ENCODE measurements at regions not wholly inside any gene's neighbourhood (a gene's known extent, or its start where the extent isn't known, plus 50 kb on each side); places are given as distances from the start of the nearest gene placed in this dataset.
"Not testable (repeated sequence)": the region's sequence is repeated elsewhere in the genome, so short reads cannot be mapped to it uniquely, and the experiment has no call there.

GRCh38 chr1:9440261-9440660 is 99.0 kb upstream of the SLC25A33 start:
- peak overlapping the region in 1 of 21 experiments; percentile 46 for H3K27ac ChIP-seq
- no peak overlapping the region for H3K4me3 ChIP-seq

DNA sequence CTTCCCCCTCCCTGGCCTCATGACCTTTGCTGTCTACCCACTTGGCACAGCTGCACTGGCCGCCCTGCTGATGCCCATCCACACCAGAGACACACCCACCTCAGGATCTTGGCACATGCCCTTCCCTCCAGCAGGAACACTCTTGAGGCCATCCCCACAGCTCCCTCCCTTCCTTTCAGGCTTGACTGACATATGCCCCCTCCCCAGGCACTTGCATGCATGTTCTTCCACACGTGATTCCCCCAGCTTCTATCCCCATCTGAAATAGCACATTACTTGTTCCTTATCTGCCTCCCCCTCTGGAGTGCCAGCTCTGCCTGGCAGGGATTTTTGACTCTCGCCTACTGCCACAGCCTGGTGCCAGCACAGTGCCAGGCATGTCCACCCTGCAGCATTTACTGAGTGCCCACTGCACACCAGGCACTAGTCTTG is 98.5 kb upstream of the SLC25A33 start:
- no peak overlapping the region for H3K4me3 ChIP-seq
- H3K27ac ChIP-seq = peak overlapping the region in 8 of 21 experiments; percentile 3 to 73 (median 49)

- Histone ChIP-seq H3K27ac (peak overlapping the region in 9 of 21 experiments; percentile 2 to 73 (median 38)), H3K4me3 (no peak overlapping the region)
These were observed 97.7 kb upstream of the SLC25A33 start for GRCh38 chr1:9441451-9442133.

- H3K27ac ChIP-seq = peak overlapping the region in 2 of 21 experiments; percentile 57 to 73
- no peak overlapping the region for H3K4me3 ChIP-seq
These were observed 96.9 kb upstream of the SLC25A33 start for GRCh38 chr1:9442278-9442846.

DNA sequence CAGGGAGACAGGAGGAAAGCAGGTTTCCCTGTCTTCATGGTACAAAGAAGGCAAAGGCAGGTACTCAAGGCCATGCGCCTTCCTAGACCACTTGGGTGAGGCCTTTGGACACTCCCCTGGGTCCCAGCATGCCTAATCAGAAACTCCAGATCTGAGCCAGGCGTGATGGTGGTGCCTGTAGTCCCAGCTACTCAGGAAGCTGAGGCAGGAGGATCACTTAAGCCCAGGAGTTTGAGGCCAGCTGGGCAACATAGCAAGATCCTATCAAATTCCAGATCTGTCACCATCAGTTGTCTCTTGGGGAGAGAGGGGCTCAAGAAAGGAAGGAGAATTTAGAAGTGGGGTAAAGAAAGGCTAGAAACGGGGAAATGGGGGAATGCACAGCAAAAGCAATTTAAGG is 96.3 kb upstream of the SLC25A33 start:
- no peak overlapping the region for H3K4me3 ChIP-seq
- peak overlapping the region in 1 of 21 experiments; percentile 13 for H3K27ac ChIP-seq

DNA sequence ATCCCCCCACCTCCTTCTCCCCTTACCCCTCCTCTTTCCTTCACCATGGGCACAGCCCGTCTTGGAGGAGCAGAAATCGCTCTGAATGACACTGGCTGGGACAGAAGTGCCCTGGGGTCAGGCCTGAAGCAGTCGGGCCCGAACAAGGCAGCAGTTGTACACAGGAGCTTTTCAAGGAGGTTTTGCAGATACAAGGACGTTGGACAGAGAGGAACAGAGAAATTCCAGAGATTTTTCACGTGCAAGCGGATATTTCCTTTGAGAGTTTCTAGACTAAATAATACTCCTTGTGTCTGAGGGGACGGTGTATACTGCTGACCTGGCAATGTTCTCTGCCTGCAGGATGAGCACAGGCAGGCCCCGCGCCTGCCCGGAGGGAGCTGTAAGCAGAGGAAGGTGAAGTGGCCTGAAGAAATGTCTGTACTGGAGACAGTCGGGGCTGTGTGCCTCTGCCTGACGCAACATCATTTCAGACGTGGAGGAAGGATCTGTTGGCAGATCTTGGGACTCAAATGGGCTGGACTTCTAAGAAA is 95.3 kb upstream of the SLC25A33 start:
- Histone ChIP-seq H3K4me3 (no peak overlapping the region), H3K27ac (peak overlapping the region in 8 of 21 experiments; percentile 8 to 69 (median 47))

DNA sequence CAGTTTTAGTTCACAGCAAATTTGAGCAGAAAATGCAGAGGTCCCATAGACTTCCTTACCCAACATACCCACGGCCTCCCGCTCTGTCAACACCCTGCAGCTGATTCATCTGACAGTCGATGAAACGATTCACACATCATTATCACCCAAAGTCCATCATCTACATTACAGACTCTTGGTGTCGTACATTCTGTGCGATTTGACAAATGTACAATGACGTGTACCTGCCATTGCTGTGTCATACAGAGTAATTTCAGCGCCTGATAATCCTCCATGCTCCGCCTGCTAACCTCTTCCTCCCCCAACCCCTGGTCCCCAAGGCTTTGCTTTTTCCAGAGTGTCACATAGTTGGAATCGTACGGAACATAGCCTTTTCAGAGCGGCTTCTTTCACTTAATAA is 94.7 kb upstream of the SLC25A33 start:
- Histone ChIP-seq H3K27ac (peak overlapping the region in 6 of 21 experiments; percentile 8 to 69 (median 47)), H3K4me3 (no peak overlapping the region)

DNA sequence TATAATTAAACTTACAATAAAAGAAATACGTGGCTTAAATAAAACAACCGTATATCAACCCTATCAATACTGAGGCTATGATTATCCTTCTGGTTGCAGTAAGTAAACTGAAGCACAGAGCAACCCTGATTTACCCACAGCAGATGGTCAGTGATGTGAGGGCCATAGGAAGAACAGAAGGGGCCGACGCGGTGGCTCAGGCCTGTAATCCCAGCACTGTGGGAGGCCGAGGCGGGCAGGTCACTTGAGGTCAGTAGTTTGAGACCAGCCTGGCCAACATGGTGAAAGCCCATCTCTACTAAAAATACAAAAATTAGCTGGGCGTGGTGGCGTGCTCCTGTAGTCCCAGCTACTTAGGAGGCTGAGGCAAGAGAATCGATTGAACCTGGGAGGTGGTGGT is 94.2 kb upstream of the SLC25A33 start:
- H3K27ac ChIP-seq = peak overlapping the region in 1 of 21 experiments; percentile 42
- not testable (repeated sequence) for H3K4me3 ChIP-seq

DNA sequence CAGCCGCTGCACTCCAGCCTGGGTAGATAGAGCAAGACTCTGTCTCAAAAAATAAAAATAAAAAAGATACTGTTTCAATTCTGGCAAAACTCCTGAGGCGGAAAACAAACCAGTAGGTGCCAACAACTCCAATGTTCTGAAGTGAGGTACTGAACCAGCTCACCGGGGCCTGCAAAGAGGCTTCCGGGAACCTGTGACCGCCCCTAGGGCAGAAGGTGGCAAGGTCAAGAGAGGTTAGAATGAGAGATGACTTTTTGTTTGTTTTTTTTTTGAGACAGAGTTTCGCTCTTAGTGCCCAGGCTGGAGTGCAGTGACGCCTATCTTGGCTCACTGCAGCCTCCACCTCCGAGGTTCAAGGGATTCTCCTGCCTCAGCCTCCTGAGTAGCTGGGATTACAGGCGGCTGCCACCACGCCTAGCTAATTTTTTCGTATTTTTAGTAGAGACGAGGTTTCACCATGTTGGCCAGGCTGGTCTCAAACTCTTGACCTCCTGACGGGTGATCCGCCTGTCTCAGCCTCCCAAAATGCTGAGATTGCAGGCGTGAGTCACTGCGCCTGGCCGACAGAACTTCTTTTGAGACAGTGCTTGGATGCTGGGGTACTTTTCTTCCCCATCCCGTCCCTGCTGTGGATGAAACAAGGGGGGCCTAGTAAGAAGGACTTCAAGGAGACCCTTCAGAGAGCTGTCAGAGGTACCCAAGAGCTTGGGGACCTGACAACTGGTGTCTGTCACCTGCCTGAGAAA is 91.9 kb upstream of the SLC25A33 start:
- H3K27ac ChIP-seq = no peak overlapping the region

DNA sequence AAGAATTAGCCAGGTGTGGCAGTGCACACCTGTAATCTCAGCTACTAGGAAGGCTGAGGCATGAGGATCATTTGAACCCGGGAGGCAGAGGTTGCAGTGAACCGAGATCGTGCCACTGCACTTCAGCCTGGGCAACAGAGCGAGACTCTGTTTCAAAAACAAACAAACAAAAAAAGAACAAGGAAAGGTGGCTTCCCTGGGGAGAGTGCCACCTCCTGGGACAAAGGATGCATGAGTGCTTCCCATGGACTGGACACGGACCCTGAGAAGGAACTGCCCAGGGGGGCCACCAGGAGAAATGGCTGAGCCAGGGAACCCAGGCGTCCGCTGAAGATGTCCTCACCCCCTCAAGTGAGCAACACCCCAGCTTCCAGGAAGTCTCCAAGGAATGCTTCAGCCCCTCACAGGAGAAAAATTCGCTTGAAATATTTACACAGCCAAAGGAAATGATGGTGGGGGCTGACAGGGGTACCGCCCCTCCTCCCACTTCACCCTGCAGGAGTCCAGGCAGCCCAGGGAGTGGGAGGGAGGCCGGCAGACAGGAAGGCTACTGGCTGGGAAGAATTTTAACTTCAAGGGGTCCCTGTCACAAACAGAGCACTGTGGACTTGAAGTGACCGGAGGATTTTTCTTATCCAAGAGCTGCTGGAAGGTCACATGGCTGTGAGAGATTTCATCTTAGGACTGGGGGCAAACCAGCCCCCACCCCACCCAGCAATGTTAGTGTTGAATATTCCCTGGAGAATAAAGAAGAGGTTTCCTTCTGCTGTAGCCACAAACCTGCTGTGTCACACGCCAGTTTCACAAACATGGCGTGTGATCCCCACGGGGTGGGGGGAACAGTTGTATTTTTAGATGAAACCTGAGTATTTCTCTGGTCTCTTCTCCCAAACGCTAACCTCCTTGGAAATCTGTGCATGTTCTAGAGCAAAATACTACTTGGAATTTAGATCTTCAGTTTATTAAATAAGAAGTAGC is 90.8 kb upstream of the SLC25A33 start:
- no peak overlapping the region for H3K4me3 ChIP-seq
- peak overlapping the region in 6 of 21 experiments; percentile 5 to 60 (median 32) for H3K27ac ChIP-seq

More for the DNA sequence above, 91.9 kb upstream of the SLC25A33 start:
- no peak overlapping the region for H3K4me3 ChIP-seq

DNA sequence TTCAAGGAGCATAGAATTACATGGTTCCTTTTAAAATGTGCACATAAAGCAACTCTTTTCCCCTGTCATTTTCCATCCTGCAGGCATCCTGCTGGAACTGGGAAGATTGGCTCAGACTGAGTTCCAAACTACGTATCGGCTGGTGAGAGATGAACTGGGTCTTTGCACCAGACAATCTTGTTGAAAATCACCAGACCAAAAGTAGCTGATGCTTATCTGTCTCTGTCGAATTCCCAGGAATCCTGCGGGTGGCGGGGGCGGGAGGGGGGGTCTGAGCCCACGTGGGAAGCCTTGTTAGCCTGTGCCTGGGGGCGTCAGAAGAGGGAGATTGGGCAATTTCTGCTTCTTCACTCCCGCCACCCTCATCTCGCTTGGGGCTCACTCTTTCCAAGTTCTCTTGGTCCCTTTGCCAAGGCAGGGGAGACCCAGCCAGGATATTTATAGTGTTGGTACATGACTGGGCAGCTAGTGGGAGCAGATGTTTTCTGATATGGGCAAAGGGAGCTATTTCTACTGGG is 90.1 kb upstream of the SLC25A33 start:
- Histone ChIP-seq H3K27ac (peak overlapping the region in 6 of 21 experiments; percentile 21 to 60 (median 47)), H3K4me3 (no peak overlapping the region)

GRCh38 chr1:9449976-9450696 is 89.1 kb upstream of the SLC25A33 start:
- Histone ChIP-seq H3K4me3 (no peak overlapping the region), H3K27ac (peak overlapping the region in 5 of 21 experiments; percentile 42 to 60 (median 54))

- Histone ChIP-seq H3K4me3 (no peak overlapping the region), H3K27ac (peak overlapping the region in 2 of 21 experiments; percentile 37 to 54)
These were observed 88.2 kb upstream of the SLC25A33 start for GRCh38 chr1:9451081-9451480.

DNA sequence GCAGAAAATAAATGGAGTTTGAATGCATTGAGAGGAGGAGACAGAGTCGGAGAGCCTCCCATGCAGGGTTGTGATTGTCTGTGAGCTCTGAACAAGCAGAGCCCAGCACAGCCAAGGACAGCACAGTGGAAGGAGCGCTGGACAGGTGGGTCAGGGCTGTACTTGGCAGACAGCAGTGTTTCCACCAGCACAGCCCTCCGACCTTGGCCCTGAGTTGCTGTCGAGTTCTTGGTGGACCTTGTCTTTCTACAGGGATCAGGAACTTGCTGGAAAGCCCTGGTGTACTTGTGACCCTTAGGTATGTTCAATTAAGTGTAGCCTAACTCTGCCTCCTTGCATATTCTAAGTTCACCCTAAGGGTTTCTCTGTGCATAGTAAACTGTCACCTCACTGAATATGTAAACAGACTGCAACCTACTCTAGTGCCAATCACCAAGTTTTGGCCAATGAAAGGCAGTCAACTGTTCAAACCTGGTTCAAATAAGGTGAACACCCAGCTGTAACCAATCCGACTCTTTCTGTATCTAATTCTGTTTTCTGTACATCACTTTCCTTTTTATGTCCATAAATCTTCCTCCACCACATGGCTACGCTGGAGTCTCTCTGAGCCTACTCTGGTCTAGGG is 86.6 kb upstream of the SLC25A33 start:
- Histone ChIP-seq H3K4me3 (no peak overlapping the region), H3K27ac (no peak overlapping the region)

DNA sequence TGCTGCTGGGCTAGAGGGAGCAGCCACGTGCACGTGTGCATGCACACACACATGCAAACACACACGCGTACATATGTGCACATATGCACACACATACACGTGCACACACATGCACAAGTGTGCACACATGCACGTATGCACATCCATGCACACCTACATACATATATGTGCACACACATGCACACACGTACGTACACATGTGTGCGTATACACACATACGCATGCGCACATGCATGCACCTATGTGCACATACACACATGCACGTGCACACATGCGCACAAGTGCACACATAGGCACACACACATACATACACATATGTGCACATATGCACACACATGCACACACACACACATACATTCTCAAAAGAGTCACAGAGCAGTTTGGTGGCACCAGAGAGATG is 85.9 kb upstream of the SLC25A33 start:
- no peak overlapping the region for H3K27ac ChIP-seq
- no peak overlapping the region for H3K4me3 ChIP-seq

DNA sequence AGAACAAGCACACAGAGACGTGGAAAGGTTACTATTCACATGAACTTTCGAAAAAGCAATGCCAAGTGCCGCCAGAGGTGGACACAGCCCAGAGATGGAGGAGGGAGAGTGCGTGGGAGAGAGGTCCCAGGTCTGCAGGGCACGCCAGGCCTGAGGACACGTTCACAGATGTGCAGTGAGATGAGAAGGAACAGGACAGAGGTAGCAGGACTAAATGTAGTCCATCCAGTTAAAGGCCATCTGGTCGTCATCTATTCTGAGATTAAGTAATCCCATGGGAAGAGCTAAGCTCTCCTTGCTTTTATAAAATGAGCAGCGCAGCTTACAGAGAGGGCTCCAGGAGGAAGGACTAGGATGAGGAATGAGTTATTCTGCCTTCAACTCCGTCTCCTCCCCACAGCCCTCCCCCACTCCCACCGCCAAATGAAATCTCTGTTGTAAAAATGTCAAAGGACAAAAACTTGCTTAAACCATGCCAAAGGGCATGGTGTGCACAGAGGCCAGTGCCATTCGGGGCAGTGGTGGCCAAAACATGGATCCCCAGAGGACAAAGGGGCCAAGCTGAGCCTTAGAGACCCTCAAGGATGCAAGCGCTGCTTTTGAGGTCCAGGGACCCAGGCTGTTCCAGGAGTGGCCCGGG is 85.4 kb upstream of the SLC25A33 start:
- H3K27ac ChIP-seq = no peak overlapping the region
- no peak overlapping the region for H3K4me3 ChIP-seq

GRCh38 chr1:9454494-9455066 is 84.7 kb upstream of the SLC25A33 start:
- Histone ChIP-seq H3K27ac (no peak overlapping the region), H3K4me3 (no peak overlapping the region)

All from skin epidermis (tissue), 12 donors.